HCT116 (cell line): ENCODE measurements at regions not wholly inside any gene's neighbourhood (a gene's known extent, or its start where the extent isn't known, plus 50 kb on each side); places are given as distances from the start of the nearest gene placed in this dataset.

Source experiments
- ATAC-seq: fragments of 200-7000 bp; cut with Tn5 transposase; 2 replicates; pipeline ENCODE4 v1.9.1; 2020; ENCODE audit warnings: mild to moderate bottlenecking, moderate library complexity
- BruUV-seq: library from RNA; stranded (reverse); fragments of 400-500 nt; replicated peaks from 2 replicates; lab custom pipeline; 2021; lab: Mats Ljungman, UMichigan
- CTCF ChIA-PET: fragments of 300-600 bp; sonication (Branson Sonifier 250); formaldehyde crosslinking; loops from one replicate; lab custom pipeline; 2021; ENCODE audit warnings: antibody characterized with exemption; lab: Charles Lee
- POLR2A ChIA-PET: fragments of 300-600, 350-600 bp; sonication (Branson Sonifier 250); formaldehyde crosslinking; loops from one replicate; lab custom pipeline; 2021; ENCODE audit warnings: antibody characterized with exemption; lab: Charles Lee
- RAD21 ChIA-PET, 2 experiments: fragments of 300-600 bp; sonication (Branson Sonifier 250); formaldehyde crosslinking; loops; one replicate each; lab custom pipeline; 2023; ENCODE audit warnings: low total read pairs in 2 of 2; ENCODE audit not compliant: uncharacterized antibody in 2 of 2, unreplicated experiment in 2 of 2, low non-redundant PET in 1 of 2; lab: Charles Lee
- DNase-seq: peaks from one replicate; pipeline ENCODE4 v3.0.0-alpha.2; 2010; ENCODE audit warnings: low read depth, low spot score
- H2AFZ ChIP-seq: fragments of 200-600 bp; shearing (Covaris generic), sonication (generic); 2 replicates; pipeline ENCODE4 v1.6.1; 2017; ENCODE audit warnings: low read depth, mixed run types, mixed read lengths, antibody characterized with exemption, low read length; ENCODE audit not compliant: poor library complexity, severe bottlenecking
- H3K27ac ChIP-seq: 2 replicates; pipeline ENCODE4 v1.5.1; 2012; ENCODE audit warnings: low read depth, low read length
- H3K27me3 ChIP-seq: fragments of 200-600 bp; sonication (generic); 2 replicates; pipeline ENCODE4 v1.6.1; 2016; ENCODE audit warnings: mixed run types, low read length, mixed read lengths; ENCODE audit not compliant: insufficient read depth
- H3K36me3 ChIP-seq, 2 experiments: fragments of 200-500 bp in 1 of 2; fragments of 200-600 bp in 1 of 2; sonication (Bioruptor generic) in 1 of 2; sonication (generic) in 1 of 2; 2 replicates each; pipeline versions ENCODE4 v1.5.1 to v1.6.1; 2014 to 2016; ENCODE audit warnings: low read length in 2 of 2, inconsistent platforms in 1 of 2, mixed read lengths in 1 of 2, mixed run types in 1 of 2; ENCODE audit not compliant: insufficient read depth in 2 of 2, control insufficient read depth in 1 of 2
- H3K4me1 ChIP-seq, 2 experiments: fragments of 200-600 bp in 1 of 2; sonication (generic) in 1 of 2; 2 replicates each; pipeline versions ENCODE4 v1.5.1 to v1.6.1; 2012 to 2017; ENCODE audit warnings: low read length in 2 of 2, inconsistent platforms in 1 of 2, mild to moderate bottlenecking in 1 of 2, mixed read lengths in 1 of 2, mixed run types in 1 of 2, moderate library complexity in 1 of 2; ENCODE audit not compliant: insufficient read depth in 2 of 2, control insufficient read depth in 1 of 2
- H3K4me2 ChIP-seq: fragments of 200-600 bp; sonication (generic); 2 replicates; pipeline ENCODE4 v1.6.1; 2017; ENCODE audit warnings: mixed run types, low read length, mixed read lengths
- H3K4me3 ChIP-seq, 2 experiments: fragments of 200-600 bp in 1 of 2; sonication (generic) in 1 of 2; replicated peaks in 1 of 2; 2 replicates each; pipeline ENCODE4 v1.5.1; 2011 to 2016; ENCODE audit warnings: low read length in 2 of 2, control low read depth in 1 of 2, low read depth in 1 of 2, mild to moderate bottlenecking in 1 of 2, mixed read lengths in 1 of 2, mixed run types in 1 of 2
- H3K79me2 ChIP-seq: fragments of 200-600 bp; sonication (generic); 2 replicates; pipeline ENCODE4 v1.6.1; 2017; ENCODE audit warnings: mild to moderate bottlenecking, mixed run types, low read length, moderate library complexity, mixed read lengths; ENCODE audit not compliant: insufficient read depth
- H3K9ac ChIP-seq: fragments of 200-600 bp; sonication (generic); 2 replicates; pipeline ENCODE4 v1.6.1; 2016; ENCODE audit warnings: low read length, mixed read lengths
- H3K9me2 ChIP-seq: fragments of 200-600 bp; sonication (generic), shearing (Covaris generic); 2 replicates; pipeline ENCODE4 v1.6.1; 2017; ENCODE audit warnings: mixed run types, mild to moderate bottlenecking, moderate library complexity; ENCODE audit not compliant: insufficient read depth
- H3K9me3 ChIP-seq, 2 experiments: fragments of 200-500 bp in 1 of 2; fragments of 200-600 bp in 1 of 2; sonication (Bioruptor generic) in 1 of 2; sonication (generic) in 1 of 2; 2 replicates each; pipeline ENCODE4 v1.6.1; 2014 to 2017; ENCODE audit warnings: low read length in 2 of 2, mixed read lengths in 2 of 2, inconsistent platforms in 1 of 2, low read depth in 1 of 2, mild to moderate bottlenecking in 1 of 2, mixed run types in 1 of 2, moderate library complexity in 1 of 2; ENCODE audit not compliant: control insufficient read depth in 1 of 2, insufficient read depth in 1 of 2
- H4K20me1 ChIP-seq: fragments of 200-600 bp; sonication (generic), shearing (Covaris generic); 2 replicates; pipeline ENCODE4 v1.6.1; 2017; ENCODE audit warnings: mixed run types, mild to moderate bottlenecking, moderate library complexity; ENCODE audit not compliant: insufficient read depth
- CBX3 ChIP-seq: IDR thresholded peaks from 2 replicates; pipeline ENCODE4 v1.6.1; 2012; ENCODE audit warnings: low read depth
- CEBPB ChIP-seq: IDR thresholded peaks from 2 replicates; pipeline ENCODE4 v1.6.1; 2012; ENCODE audit warnings: low read depth
- ELF1 ChIP-seq: IDR thresholded peaks from 2 replicates; pipeline ENCODE4 v1.6.1; 2012; ENCODE audit warnings: low read depth, borderline replicate concordance
- EZH2phosphoT487 ChIP-seq: fragments of 200-600 bp; IDR thresholded peaks from 2 replicates; pipeline ENCODE4 v1.6.1; 2018; ENCODE audit warnings: antibody characterized with exemption, borderline replicate concordance
- FOSL1 ChIP-seq: IDR thresholded peaks from 2 replicates; pipeline ENCODE4 v1.6.1; 2012; ENCODE audit warnings: low read depth
- JUND ChIP-seq: IDR thresholded peaks from 2 replicates; pipeline ENCODE4 v1.6.1; 2012
- POLR2A ChIP-seq: IDR thresholded peaks from 2 replicates; pipeline ENCODE4 v1.7.0; 2011; ENCODE audit warnings: borderline replicate concordance; ENCODE audit not compliant: insufficient read depth, insufficient read length; ENCODE audit errors: extremely low read depth
- RAD21 ChIP-seq: IDR thresholded peaks from 2 replicates; pipeline ENCODE4 v1.6.1; 2012; ENCODE audit warnings: low read depth, mild to moderate bottlenecking
- SIN3A ChIP-seq: IDR thresholded peaks from 2 replicates; pipeline ENCODE4 v1.6.1; 2012; ENCODE audit warnings: low read depth
- SP1 ChIP-seq: IDR thresholded peaks from 2 replicates; pipeline ENCODE4 v1.6.1; 2012; ENCODE audit warnings: low read depth
- SRF ChIP-seq: IDR thresholded peaks from 2 replicates; pipeline ENCODE4 v1.6.1; 2012; ENCODE audit warnings: low read depth
- TCF7L2 ChIP-seq: IDR thresholded peaks from 2 replicates; pipeline ENCODE4 v1.7.0; 2011; ENCODE audit warnings: borderline replicate concordance, inconsistent platforms; ENCODE audit not compliant: insufficient read depth, insufficient read length; ENCODE audit errors: extremely low read depth
- YY1 ChIP-seq: IDR thresholded peaks from 2 replicates; pipeline ENCODE4 v1.6.1; 2011; ENCODE audit warnings: low read length, low read depth, moderate library complexity, mild to moderate bottlenecking; ENCODE audit not compliant: insufficient replicate concordance; ENCODE audit errors: extremely low read depth
- ZFX ChIP-seq: fragments of 450-650 bp; IDR thresholded peaks from 2 replicates; pipeline ENCODE4 v1.6.1; 2017
- ZNF274 ChIP-seq: fragments of 200-500 bp; sonication (Bioruptor generic); IDR thresholded peaks from 2 replicates; pipeline ENCODE4 v1.6.1; 2014; ENCODE audit warnings: mild to moderate bottlenecking, low read depth, low read length, inconsistent platforms
- intact Hi-C: fragments of 100-400 bp; cut with micrococcal nuclease; formaldehyde crosslinking; loops from 2 replicates; pipeline ENCODE4 v1.10.0; 2022
- TF ChIP-seq, protein P1 (sequence below): IDR thresholded peaks from 2 replicates; pipeline ENCODE4 v1.6.1; 2012; ENCODE audit warnings: low read depth
- TF ChIP-seq, protein P2 (sequence below), 3 experiments: fragments of 200-600 bp in 1 of 3; sonication (generic) in 1 of 3; IDR thresholded peaks in 2 of 3; conservative IDR thresholded peaks in 1 of 3; 2 replicates each; pipeline ENCODE4 v1.5.1; 2012 to 2017; ENCODE audit warnings: low read depth in 2 of 3, low read length in 2 of 3, antibody characterized with exemption in 1 of 3, borderline replicate concordance in 1 of 3, control low read depth in 1 of 3, mild to moderate bottlenecking in 1 of 3, mixed read lengths in 1 of 3, mixed run types in 1 of 3, moderate library complexity in 1 of 3; ENCODE audit not compliant: insufficient read depth in 1 of 3

DNA sequence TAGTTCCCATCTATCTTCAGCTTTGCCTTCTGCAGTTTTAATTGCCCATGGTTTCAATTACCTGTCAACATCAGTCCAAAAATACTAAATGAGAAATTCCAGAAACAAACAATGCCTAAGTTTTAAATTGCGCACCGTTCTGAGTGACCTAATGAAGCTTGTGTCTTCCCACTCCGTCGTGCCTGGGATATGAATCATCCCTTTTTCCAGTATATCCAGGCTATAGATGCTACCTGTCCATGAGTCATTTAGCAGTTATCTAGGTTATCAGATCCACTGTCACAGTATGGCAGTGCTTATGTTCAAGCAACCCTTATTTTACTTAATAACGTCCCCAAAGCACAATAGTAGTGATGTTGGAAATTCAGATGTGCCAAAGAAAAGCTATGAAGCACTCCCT is 363.6 kb upstream of the FAM241A start:
- H3K9me2 ChIP-seq, result no peaks in the 10 kb centered on the region
- no TSS peak for BruUV-seq
- peak; percentile 64 for DNase-seq
- H3K9ac ChIP-seq, result no peak overlapping the region
- peaks cover 9 to 19% of the 10 kb centered on the region in 2 experiments; a peak in 3 of 4 replicates for H3K4me1 ChIP-seq
- H3K27me3 ChIP-seq, result no peaks in the 10 kb centered on the region
- CTCF ChIA-PET, result interaction anchor here (1.2 kb wide), 1 partner anchor 73 kb away, joined by 3 read pairs; no protein-coding TSS in a partner anchor
- POLR2A ChIA-PET, result no interaction called here
- H3K79me2 ChIP-seq, result no peaks in the 10 kb centered on the region
- peak overlapping the region in 1 of 2 experiments; percentile 9; a peak in 3 of 4 replicates for H3K4me3 ChIP-seq
- TF ChIP-seq SRF (no peak), SIN3A (no peak), POLR2A (no peak), ELF1 (no peak), TCF7L2 (no peak), YY1 (no peak), CBX3 (0 out of 2 replicates have a peak, but pooled peaks have one; percentile 19), EZH2phosphoT487 (no peak), ZNF274 (no peak), CEBPB (no peak), SP1 (peak; percentile 68), JUND (peak; percentile 85), FOSL1 (peak; percentile 87), RAD21 (no peak), ZFX (no peak)
- TF ChIP-seq, protein P1, sequence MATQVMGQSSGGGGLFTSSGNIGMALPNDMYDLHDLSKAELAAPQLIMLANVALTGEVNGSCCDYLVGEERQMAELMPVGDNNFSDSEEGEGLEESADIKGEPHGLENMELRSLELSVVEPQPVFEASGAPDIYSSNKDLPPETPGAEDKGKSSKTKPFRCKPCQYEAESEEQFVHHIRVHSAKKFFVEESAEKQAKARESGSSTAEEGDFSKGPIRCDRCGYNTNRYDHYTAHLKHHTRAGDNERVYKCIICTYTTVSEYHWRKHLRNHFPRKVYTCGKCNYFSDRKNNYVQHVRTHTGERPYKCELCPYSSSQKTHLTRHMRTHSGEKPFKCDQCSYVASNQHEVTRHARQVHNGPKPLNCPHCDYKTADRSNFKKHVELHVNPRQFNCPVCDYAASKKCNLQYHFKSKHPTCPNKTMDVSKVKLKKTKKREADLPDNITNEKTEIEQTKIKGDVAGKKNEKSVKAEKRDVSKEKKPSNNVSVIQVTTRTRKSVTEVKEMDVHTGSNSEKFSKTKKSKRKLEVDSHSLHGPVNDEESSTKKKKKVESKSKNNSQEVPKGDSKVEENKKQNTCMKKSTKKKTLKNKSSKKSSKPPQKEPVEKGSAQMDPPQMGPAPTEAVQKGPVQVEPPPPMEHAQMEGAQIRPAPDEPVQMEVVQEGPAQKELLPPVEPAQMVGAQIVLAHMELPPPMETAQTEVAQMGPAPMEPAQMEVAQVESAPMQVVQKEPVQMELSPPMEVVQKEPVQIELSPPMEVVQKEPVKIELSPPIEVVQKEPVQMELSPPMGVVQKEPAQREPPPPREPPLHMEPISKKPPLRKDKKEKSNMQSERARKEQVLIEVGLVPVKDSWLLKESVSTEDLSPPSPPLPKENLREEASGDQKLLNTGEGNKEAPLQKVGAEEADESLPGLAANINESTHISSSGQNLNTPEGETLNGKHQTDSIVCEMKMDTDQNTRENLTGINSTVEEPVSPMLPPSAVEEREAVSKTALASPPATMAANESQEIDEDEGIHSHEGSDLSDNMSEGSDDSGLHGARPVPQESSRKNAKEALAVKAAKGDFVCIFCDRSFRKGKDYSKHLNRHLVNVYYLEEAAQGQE, result no peak
- TF ChIP-seq, protein P2, sequence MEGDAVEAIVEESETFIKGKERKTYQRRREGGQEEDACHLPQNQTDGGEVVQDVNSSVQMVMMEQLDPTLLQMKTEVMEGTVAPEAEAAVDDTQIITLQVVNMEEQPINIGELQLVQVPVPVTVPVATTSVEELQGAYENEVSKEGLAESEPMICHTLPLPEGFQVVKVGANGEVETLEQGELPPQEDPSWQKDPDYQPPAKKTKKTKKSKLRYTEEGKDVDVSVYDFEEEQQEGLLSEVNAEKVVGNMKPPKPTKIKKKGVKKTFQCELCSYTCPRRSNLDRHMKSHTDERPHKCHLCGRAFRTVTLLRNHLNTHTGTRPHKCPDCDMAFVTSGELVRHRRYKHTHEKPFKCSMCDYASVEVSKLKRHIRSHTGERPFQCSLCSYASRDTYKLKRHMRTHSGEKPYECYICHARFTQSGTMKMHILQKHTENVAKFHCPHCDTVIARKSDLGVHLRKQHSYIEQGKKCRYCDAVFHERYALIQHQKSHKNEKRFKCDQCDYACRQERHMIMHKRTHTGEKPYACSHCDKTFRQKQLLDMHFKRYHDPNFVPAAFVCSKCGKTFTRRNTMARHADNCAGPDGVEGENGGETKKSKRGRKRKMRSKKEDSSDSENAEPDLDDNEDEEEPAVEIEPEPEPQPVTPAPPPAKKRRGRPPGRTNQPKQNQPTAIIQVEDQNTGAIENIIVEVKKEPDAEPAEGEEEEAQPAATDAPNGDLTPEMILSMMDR (IDR thresholded peaks at IDR 0.05 in 2 of 3, conservative IDR thresholded peaks at IDR 0.05 in 1 of 3; ENCODE audit: borderline replicate concordance in 1 of 3, insufficient read depth in 1 of 3, low read depth in 2 of 3, low read length in 2 of 3), result no peak
- RAD21 ChIA-PET, result no interaction called here
- peak; percentile 99 for ATAC-seq
- no peak overlapping the region for H3K27ac ChIP-seq
- no peaks in the 10 kb centered on the region for H4K20me1 ChIP-seq
- no peaks in the 10 kb centered on the region for H3K9me3 ChIP-seq
- H3K4me2 ChIP-seq, result peak overlapping the region; percentile 53
- H3K36me3 ChIP-seq, result no peaks in the 10 kb centered on the region
- intact Hi-C loops, result no loop called here
- peak overlapping the region; percentile 79 for H2AFZ ChIP-seq
